ENCODE measurements at regions not wholly inside any gene's neighbourhood (a gene's known extent, or its start where the extent isn't known, plus 50 kb on each side); places are given as distances from the start of the nearest gene placed in this dataset.
"Not testable (repeated sequence)": the region's sequence is repeated elsewhere in the genome, so short reads cannot be mapped to it uniquely, and the experiment has no call there.

DNA sequence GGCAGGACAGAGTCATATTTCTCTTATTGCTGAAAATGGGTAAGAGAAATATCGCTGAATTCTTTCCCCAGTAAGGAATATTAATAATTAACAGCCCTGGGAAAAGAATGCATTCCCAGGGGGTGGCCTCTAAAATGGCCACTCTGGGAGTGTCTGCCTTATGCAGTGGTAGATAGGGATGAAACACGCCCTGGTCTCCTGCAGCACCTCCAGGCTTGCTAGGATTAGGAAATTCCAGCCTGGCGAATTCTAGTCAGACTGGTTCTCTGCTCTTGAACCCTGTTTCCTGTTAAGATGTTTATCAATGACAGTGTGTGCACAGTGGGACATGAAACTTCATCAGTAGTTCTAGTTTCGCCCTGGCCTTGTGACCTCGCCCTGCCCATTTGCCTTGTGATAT, 205.9 kb downstream of the FAM47A start:
- Mint-ChIP-seq H3K36me3 (ENCODE audit: low read depth) (peaks cover 12% of the 10 kb centered on the region; the same call in 2 of the 3 replicates), H3K9me3 (peaks cover 28% of the 10 kb centered on the region)
- not testable (repeated sequence) for H3K4me3 Mint-ChIP-seq; ATAC-seq; H3K27me3 ChIP-seq (ENCODE audit: insufficient read depth); H3K27ac ChIP-seq (ENCODE audit: low read depth); DNase-seq (ENCODE audit: low spot score); H3F3A ChIP-seq (replicated peaks; ENCODE audit: low read depth); H3K36me3 ChIP-seq (ENCODE audit: insufficient read depth); H3K4me3 ChIP-seq; H2AFZ ChIP-seq; H3K4me2 ChIP-seq; H3K4me1 Mint-ChIP-seq; H3K27me3 Mint-ChIP-seq (ENCODE audit: insufficient read depth, low read depth, poor library complexity); H3K79me2 ChIP-seq (replicated peaks; ENCODE audit: insufficient read depth); H3K9me2 ChIP-seq (ENCODE audit: insufficient read depth); H3K4me1 ChIP-seq (ENCODE audit: insufficient read depth); H3K27ac Mint-ChIP-seq; H4K20me1 ChIP-seq (replicated peaks; ENCODE audit: insufficient read depth)

DNA sequence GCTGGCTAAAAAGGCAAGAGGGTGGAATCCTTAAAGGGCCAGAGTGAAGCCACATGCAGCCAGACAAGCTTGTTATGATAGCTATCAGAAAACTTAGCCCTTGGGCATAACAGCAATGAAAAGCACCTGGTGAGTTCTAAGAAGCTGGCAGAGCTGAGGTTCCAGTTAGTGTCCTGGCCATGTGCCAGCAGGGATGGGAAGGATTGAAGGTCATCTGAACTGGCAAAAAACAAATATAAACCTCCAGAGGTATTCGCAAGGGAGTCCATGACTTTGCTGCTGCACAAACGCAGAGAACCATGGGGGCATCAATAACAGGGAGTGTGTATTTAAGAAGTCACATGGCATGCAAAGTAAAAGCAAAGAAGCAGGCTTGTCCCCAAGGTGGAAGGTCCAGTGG, 208.9 kb downstream of the FAM47A start:
- Mint-ChIP-seq H3K36me3 (ENCODE audit: low read depth) (peaks cover 12% of the 10 kb centered on the region; the same call in 2 of the 3 replicates), H3K27me3 (ENCODE audit: insufficient read depth, low read depth, poor library complexity) (peaks cover 4% of the 10 kb centered on the region), H3K9me3 (peaks cover 28% of the 10 kb centered on the region), H3K4me1 (no peaks in the 10 kb centered on the region), H3K27ac (no peak overlapping the region), H3K4me3 (no peak overlapping the region)
- ATAC-seq, result no peak
- Histone ChIP-seq H3K27ac (ENCODE audit: low read depth) (no peak overlapping the region), H3F3A (replicated peaks; ENCODE audit: low read depth) (no peaks in the 10 kb centered on the region), H3K36me3 (ENCODE audit: insufficient read depth) (no peaks in the 10 kb centered on the region), H3K4me1 (ENCODE audit: insufficient read depth) (no peaks in the 10 kb centered on the region), H3K4me2 (no peak overlapping the region), H3K27me3 (ENCODE audit: insufficient read depth) (no peaks in the 10 kb centered on the region), H4K20me1 (replicated peaks; ENCODE audit: insufficient read depth) (no peaks in the 10 kb centered on the region), H3K4me3 (no peak overlapping the region), H3K79me2 (replicated peaks; ENCODE audit: insufficient read depth) (no peaks in the 10 kb centered on the region), H3K9me2 (ENCODE audit: insufficient read depth) (no peaks in the 10 kb centered on the region), H2AFZ (no peak overlapping the region)
- TF ChIP-seq EZH2 (IDR thresholded peaks at IDR 0.05; ENCODE audit: low read depth, unreplicated experiment), result no peak
- no peak for DNase-seq (ENCODE audit: low spot score)

DNA sequence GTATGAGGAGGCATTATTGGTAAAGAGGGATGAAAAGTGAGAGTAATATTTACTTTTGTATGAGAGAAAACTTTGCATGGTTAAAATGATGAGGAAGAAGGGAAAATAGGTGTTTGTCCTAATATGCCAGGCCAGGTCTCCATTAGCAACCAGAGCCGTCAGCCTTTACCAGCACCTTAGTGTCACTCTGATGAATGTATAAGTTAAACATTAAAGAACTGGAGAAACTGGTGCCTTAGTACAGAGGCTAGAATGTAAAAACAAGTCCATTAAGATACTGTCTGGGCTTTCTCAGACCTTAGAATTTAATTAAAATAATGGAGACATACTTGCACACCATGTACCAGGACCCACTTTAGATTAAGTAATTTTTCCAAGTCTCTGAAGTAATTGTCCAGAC, 222.3 kb downstream of the FAM47A start:
- no peak for DNase-seq (ENCODE audit: low spot score)
- Mint-ChIP-seq H3K9me3 (peaks cover 8% of the 10 kb centered on the region; the same call in 2 of the 3 replicates), H3K27ac (no peak overlapping the region), H3K4me3 (no peak overlapping the region), H3K36me3 (ENCODE audit: low read depth) (peaks cover 4% of the 10 kb centered on the region), H3K27me3 (ENCODE audit: insufficient read depth, low read depth, poor library complexity) (peaks cover 2% of the 10 kb centered on the region), H3K4me1 (peaks cover 34% of the 10 kb centered on the region)
- no peaks in the 10 kb centered on the region for H3K36me3 ChIP-seq (ENCODE audit: insufficient read depth)
- no peaks in the 10 kb centered on the region for H3K27me3 ChIP-seq (ENCODE audit: insufficient read depth)
- no peak overlapping the region for H3K4me2 ChIP-seq
- H3F3A ChIP-seq (replicated peaks; ENCODE audit: low read depth), result no peaks in the 10 kb centered on the region
- no peak overlapping the region for H2AFZ ChIP-seq
- H4K20me1 ChIP-seq (replicated peaks; ENCODE audit: insufficient read depth), result no peaks in the 10 kb centered on the region
- ATAC-seq, result no peak
- no peaks in the 10 kb centered on the region for H3K9me2 ChIP-seq (ENCODE audit: insufficient read depth)
- no peaks in the 10 kb centered on the region for H3K79me2 ChIP-seq (replicated peaks; ENCODE audit: insufficient read depth)
- TF ChIP-seq CREB1 (CRISPR knock-in tag; IDR thresholded peaks at IDR 0.05; ENCODE audit: low read depth), result no peak
- no peak for TF ChIP-seq POLR2AphosphoS5 (IDR thresholded peaks at IDR 0.05; ENCODE audit: low read depth)
- H3K4me3 ChIP-seq, result no peak overlapping the region
- no peak overlapping the region for H3K27ac ChIP-seq (ENCODE audit: low read depth)
- H3K4me1 ChIP-seq (ENCODE audit: insufficient read depth), result peaks cover 24% of the 10 kb centered on the region

DNA sequence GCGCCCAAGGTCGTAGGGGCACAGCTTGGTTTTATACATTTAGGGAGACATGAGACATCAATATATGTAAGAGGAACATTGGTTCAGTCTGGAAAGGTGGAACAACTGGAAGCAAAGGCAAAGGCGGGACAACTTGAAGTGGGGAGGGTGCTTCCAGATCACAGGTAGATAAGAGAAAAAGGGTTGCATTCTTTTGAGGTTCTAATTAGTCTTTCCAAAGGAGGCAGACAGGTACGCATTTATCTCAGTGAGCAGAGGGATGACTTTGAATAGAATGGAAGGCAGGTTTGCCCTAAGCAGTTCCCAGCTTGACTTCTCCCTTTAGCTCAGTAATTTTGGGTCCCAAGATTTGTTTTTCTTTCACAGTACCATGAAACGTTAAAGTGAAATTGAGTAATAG, 223.2 kb downstream of the FAM47A start:
- Histone ChIP-seq H3K27ac (ENCODE audit: low read depth) (no peak overlapping the region), H3K79me2 (replicated peaks; ENCODE audit: insufficient read depth) (no peaks in the 10 kb centered on the region), H3K4me3 (no peak overlapping the region), H3K4me2 (peak overlapping the region; percentile 60), H3K36me3 (ENCODE audit: insufficient read depth) (no peaks in the 10 kb centered on the region), H3K9me2 (ENCODE audit: insufficient read depth) (no peaks in the 10 kb centered on the region), H3F3A (replicated peaks; ENCODE audit: low read depth) (no peaks in the 10 kb centered on the region), H3K27me3 (ENCODE audit: insufficient read depth) (no peaks in the 10 kb centered on the region), H4K20me1 (replicated peaks; ENCODE audit: insufficient read depth) (no peaks in the 10 kb centered on the region), H3K4me1 (ENCODE audit: insufficient read depth) (peaks cover 24% of the 10 kb centered on the region), H2AFZ (no peak overlapping the region)
- DNase-seq (ENCODE audit: low spot score) (peak; percentile 2), ATAC-seq (peak; percentile 53)
- Mint-ChIP-seq H3K27ac (no peak overlapping the region), H3K4me1 (peaks cover 34% of the 10 kb centered on the region), H3K9me3 (peaks cover 10% of the 10 kb centered on the region; the same call in 2 of the 3 replicates), H3K4me3 (no peak overlapping the region), H3K27me3 (ENCODE audit: insufficient read depth, low read depth, poor library complexity) (peaks cover 2% of the 10 kb centered on the region), H3K36me3 (ENCODE audit: low read depth) (peaks cover 8% of the 10 kb centered on the region)
- no peak for TF ChIP-seq JUNB (IDR thresholded peaks at IDR 0.05; ENCODE audit: unreplicated experiment)
- TF ChIP-seq EZH2 (IDR thresholded peaks at IDR 0.05; ENCODE audit: low read depth, unreplicated experiment), result no peak
- TF ChIP-seq, protein P1, sequence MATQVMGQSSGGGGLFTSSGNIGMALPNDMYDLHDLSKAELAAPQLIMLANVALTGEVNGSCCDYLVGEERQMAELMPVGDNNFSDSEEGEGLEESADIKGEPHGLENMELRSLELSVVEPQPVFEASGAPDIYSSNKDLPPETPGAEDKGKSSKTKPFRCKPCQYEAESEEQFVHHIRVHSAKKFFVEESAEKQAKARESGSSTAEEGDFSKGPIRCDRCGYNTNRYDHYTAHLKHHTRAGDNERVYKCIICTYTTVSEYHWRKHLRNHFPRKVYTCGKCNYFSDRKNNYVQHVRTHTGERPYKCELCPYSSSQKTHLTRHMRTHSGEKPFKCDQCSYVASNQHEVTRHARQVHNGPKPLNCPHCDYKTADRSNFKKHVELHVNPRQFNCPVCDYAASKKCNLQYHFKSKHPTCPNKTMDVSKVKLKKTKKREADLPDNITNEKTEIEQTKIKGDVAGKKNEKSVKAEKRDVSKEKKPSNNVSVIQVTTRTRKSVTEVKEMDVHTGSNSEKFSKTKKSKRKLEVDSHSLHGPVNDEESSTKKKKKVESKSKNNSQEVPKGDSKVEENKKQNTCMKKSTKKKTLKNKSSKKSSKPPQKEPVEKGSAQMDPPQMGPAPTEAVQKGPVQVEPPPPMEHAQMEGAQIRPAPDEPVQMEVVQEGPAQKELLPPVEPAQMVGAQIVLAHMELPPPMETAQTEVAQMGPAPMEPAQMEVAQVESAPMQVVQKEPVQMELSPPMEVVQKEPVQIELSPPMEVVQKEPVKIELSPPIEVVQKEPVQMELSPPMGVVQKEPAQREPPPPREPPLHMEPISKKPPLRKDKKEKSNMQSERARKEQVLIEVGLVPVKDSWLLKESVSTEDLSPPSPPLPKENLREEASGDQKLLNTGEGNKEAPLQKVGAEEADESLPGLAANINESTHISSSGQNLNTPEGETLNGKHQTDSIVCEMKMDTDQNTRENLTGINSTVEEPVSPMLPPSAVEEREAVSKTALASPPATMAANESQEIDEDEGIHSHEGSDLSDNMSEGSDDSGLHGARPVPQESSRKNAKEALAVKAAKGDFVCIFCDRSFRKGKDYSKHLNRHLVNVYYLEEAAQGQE (IDR thresholded peaks at IDR 0.05; ENCODE audit: unreplicated experiment), result no peak
- TF ChIP-seq NANOG (IDR thresholded peaks at IDR 0.05; ENCODE audit: borderline replicate concordance), result no peak
- no peak for TF ChIP-seq EZH2phosphoT487 (IDR thresholded peaks at IDR 0.05; ENCODE audit: unreplicated experiment)
- TF ChIP-seq, protein P2, sequence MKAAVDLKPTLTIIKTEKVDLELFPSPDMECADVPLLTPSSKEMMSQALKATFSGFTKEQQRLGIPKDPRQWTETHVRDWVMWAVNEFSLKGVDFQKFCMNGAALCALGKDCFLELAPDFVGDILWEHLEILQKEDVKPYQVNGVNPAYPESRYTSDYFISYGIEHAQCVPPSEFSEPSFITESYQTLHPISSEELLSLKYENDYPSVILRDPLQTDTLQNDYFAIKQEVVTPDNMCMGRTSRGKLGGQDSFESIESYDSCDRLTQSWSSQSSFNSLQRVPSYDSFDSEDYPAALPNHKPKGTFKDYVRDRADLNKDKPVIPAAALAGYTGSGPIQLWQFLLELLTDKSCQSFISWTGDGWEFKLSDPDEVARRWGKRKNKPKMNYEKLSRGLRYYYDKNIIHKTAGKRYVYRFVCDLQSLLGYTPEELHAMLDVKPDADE (IDR thresholded peaks at IDR 0.05), result no peak
